ACHN (cell line): ENCODE measurements at regions not wholly inside any gene's neighbourhood (a gene's known extent, or its start where the extent isn't known, plus 50 kb on each side); places are given as distances from the start of the nearest gene placed in this dataset.
"Not testable (repeated sequence)": the region's sequence is repeated elsewhere in the genome, so short reads cannot be mapped to it uniquely, and the experiment has no call there.

Source experiments
- DNase-seq: peaks from one replicate; pipeline ENCODE4 v3.0.0-alpha.2; 2015
- in situ Hi-C: cut with HindIII; loops from 2 replicates; pipeline ENCODE4 v1.10.0; 2017; ENCODE audit warnings: low sequenced_read_pairs, low pct_ligation_motif_present, low pct_unique_long_range_greater_than_20kb

DNA sequence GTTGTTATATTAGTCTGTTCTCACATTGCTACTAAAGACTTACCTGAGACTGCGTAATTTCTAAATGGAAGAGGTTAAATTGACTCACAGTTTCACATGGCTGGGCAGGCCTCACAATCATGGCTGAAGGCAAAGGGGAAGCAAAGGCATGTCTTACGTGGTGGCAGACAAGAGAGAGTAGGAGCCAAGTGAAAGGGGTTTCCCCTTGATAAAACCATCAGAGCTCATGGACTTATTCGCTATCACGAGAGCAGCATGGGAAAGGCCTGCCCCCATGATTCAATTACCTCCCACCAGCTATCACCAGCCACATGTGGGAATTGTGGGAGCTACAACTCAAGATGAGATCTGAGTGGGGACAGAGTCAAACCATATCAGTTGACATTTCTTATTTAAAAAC, 374.5 kb upstream of the RORB start:
- DNase-seq, result no peak
- in situ Hi-C loops, result no loop called here

DNA sequence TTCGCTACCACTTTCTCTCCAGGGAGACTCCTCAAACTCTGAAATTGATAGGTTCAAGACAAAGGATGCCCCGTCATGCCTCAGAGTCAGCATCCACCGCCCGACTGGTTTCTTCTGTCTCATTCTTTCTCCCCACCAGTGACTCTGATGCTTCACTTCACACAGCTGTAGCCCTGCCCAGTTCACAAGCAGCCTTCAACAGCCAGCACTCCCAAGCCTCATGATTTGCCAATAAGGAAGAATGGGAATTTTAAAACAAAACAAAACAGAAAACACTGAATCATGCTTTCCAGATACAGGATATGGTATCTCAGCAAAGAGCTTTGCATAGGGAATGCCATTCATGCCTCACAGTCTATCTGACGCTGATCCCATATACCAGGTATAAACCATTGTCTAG, 371.2 kb upstream of the RORB start:
- in situ Hi-C loops, result no loop called here
- peak; percentile 76 for DNase-seq

DNA sequence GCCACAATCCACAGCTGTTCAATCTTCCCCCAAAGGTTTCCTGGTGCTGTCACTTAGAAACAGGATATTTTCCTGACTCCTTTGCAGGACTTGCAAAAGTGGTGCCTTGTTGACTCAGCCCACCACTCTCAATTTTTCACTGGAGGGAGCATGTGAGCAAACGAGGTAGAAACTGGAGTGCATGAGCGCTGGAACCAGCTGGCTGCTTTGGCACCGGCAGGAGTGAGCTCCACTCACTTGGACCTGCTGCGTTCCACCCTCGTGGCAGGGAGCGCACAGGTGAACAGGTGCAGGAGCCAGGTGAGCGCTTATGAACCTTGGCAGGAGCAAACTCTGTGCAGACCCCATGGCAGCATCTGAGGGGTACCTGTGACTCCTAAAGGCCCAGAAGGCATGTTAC, 364.1 kb upstream of the RORB start:
- in situ Hi-C loops, result no loop called here
- DNase-seq, result no peak

DNA sequence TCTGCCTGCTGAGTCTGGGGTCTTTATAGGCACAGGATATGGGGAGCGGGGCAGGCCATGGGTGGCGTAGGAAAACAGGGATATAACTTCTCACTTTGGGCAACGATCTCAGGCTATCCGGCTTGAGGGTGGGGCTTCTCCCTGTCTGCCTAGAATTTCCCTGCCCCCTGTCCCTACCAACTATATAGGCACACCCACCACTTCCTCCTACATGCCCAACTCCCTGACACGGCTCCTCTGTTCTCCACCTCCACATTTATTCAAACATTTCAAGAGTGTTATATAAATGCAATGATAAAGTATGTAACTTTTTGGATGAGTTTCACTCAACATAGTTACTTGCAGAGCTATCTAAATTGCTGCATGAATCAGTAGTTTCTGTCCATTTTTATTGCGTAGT, 363.2 kb upstream of the RORB start:
- DNase-seq, result no peak
- in situ Hi-C loops, result no loop called here

DNA sequence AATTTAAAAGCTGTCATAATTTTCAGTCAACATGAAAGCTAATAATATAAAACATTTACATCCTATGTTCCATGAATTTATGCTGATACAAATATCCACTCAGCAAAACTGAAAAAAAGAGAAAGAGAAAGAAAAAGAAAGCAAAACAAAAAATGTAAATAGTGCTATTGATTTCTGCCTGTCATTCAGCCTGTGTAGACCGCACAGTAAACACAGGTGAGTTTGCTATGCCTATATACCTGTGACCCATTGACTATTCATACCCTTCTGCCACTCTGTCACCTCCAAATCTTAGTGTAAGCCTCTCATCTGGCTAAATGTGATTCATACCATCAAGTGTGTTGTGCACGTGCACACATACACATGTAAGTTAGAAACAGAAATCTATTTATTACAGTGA, 359.0 kb upstream of the RORB start:
- in situ Hi-C loops, result no loop called here
- no peak for DNase-seq

DNA sequence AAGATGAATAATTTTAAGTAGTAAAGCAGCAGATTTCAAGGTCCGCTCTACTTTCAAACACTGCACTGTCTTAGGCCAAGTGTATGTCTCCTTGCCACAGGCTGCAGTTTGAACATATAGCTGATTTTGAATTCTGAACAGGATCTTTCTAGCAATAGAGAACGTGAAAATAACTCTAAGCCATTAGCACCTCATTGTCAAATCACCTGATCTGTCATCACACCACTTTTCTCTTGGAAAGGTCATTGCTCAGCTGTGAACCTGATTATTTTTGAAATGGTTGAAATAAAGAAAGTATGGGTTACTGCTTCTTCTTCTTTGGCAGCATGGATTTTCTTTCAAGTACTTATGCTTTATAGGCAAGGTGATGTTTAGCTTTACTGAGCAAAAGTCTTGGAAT, 357.0 kb upstream of the RORB start:
- no peak for DNase-seq
- in situ Hi-C loops, result no loop called here

DNA sequence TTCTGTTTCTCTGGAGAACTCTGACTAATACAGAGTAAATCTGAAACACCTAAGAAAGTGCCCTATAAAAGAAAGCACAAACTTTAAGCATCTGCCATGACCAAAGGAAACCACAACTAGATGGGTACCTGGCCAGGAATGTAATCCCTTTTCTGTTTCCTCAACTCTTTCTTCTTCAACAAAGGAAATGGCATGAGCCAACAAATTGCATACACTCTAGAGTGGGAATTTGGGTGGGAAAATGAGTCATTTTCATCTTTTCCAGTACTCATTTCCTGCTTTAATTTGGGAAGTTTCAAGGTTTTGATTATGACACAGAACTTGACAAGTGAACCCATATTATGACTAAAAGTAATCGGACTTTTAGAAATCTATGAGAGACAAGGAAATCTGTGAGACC, 349.2 kb upstream of the RORB start:
- in situ Hi-C loops, result no loop called here
- no peak for DNase-seq

DNA sequence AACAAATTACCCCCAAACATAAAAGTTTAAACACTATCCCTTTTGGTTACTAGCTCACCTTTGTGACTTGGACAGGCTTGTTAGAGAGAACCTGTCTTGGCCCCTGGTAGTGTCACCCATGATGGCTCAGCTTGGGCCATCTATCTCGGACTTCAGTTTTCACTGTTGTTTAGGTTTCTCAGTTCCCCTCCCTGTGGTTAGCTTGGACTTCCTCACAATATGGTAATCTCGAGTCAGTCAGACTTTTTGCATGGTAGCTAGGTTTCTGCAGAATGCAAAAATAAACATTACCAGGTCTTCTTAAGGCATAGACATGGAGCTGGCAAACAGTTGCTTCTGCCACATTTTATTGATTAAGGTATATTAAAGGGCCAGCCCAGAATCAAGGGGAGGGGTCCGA, 324.3 kb upstream of the RORB start:
- in situ Hi-C loops, result no loop called here
- no peak for DNase-seq

DNA sequence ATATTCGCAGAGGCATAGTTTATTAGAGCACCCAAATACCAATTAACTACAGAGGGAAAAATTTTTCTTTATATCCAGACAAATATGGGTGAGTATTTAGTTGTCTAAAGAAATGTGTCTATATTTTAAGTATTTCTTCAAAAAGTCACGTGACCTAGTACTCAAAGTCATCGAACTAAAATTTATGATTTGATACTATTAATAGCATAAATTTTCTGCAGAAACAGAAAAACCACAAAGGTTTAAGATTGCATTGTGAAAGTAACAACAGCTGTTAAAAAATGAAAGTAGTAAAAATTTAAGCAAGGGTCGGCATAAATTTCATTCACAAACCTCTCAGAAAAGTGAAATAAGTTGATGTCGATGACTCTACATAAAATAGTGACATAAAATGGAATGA, 323.9 kb upstream of the RORB start:
- no peak for DNase-seq
- in situ Hi-C loops, result no loop called here

DNA sequence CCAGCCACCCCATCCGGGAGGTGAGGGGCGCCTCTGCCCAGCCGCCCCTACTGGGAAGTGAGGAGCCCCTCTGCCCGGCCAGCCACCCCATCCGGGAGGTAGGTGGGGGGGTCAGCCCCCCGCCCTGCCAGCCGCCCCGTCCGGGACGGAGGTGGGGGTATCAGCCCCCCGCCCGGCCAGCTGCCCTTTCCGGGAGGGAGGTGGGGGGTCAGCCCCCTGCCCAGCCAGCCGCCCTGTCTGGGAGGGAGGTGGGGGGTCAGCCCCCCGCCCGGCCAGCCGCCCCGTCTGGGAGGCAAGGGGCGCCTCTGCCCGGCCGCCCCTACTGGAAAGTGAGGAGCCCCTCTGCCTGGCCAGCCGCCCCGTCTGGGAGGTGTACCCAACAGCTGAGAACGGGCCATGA, 299.4 kb upstream of the RORB start:
- in situ Hi-C loops, DNase-seq: not testable (repeated sequence)

DNA sequence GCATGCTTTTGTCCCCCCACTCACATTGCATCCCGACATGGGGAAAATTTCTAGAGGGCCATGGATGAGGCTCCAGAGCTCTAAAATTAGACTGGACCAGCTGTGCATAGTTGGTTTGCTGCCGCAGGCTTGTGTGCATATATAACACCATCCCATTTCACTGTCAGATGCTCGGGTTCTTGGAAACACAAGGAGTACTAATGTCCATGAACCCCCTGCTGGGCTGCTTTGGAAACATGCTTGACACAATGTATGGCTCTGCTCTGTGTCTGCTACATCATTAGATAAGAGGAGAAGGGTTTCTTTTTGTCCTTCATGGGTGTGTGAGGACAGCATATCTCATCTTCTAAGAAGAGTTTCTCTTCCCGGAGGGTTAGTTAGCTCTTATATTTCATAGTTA, 292.1 kb upstream of the RORB start:
- DNase-seq, result no peak
- in situ Hi-C loops, result no loop called here

DNA sequence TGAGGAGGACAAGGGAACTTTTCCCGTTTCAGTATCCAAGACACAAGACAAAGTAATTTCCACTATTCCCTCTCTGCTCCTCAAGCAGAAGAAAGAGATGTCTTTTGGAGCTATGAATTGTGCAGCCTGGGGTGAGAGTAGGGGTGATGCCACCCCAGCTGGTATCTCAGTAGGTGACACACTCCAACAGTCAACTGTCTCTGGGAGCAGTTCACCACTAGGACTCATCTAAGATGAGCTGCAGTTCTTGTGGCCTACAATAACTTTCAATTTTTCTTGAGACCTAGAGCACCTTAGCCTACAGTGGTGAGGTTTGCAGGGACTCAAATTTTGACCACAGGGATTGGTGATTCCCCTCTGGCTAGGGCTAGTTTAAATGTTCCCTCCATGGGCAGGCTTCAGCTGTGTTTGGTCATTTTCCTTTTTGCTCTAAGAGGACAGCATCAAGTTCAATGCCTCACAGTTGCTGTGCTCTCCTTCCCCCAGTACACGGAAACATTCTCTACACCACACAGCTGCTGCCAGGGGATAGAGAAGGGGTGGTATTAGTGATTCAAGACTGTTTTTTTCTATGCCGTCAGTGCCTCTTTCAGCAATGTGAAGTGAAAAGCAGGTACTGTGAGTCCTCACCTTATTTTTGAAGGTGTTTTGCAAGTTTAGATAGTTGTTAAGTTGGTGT, 278.6 kb upstream of the RORB start:
- in situ Hi-C loops, result no loop called here
- DNase-seq, result no peak

DNA sequence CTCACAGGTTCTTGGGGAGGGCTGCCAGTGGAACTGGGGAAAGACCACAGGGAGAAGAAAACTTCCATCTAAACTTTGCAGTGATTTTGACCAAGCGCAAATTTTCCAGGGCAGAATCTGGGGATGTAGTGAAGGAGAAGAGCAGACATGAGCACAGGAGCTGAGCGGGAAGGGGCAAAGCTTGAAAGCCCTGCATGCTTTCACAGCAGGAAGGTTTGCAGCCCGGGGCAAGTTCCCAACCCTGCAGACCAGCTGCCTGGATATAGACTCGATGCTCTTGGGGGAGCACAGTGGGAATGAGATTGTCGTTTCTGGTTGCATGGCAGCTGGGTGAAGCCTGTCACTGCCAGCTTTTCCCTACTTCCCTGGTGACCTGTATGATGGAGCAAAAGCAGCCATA, 276.8 kb upstream of the RORB start:
- no peak for DNase-seq
- in situ Hi-C loops, result no loop called here

DNA sequence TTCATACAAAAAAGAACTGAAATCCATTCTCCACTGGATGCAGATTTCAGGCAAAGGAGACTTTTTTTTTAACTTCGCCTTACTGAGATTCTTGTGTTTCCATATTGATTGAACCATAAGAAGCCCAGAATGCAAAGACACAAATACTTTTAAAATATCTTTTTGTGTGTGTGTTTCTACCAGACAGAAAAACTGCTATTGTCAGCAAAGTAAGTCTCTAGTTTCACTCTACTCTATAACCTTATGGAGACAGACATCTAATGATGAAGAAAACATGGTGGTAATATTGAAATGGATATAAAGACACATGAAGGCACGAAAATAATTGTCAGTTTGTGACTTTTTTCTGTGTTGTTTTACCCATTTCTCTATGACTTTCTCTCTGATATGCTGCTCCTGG, 260.3 kb upstream of the RORB start:
- DNase-seq, result no peak
- in situ Hi-C loops, result no loop called here

DNA sequence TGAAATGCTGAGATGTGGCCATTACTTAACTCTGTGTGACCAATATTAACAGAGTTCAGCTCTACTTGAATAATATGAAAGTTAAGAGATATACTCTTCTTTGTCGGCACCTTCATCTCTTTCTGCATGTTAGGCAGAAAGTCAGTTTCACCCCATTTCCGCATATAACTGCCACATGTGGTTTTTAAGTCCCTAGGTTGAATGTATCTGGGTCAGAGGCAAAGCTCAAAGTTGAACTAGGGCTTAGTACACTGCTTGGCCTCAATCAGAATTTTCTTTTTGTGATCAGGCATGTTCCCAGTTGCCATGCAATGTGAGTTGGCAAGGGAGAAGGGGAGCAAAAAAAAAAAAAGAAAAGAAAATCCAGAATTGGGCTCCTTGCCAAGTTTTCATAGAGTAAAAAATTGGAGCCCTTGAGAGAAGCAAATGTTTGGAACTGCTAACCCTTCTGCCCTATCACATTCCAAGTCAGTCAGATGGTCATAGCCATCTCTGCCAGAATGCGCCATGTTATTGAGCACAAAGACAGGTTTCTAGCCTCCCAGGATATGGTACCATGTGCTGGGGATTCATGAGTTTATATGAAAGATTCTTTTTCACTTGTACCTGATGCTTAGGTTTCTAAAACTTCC, 251.2 kb upstream of the RORB start:
- in situ Hi-C loops, result no loop called here
- DNase-seq, result no peak

DNA sequence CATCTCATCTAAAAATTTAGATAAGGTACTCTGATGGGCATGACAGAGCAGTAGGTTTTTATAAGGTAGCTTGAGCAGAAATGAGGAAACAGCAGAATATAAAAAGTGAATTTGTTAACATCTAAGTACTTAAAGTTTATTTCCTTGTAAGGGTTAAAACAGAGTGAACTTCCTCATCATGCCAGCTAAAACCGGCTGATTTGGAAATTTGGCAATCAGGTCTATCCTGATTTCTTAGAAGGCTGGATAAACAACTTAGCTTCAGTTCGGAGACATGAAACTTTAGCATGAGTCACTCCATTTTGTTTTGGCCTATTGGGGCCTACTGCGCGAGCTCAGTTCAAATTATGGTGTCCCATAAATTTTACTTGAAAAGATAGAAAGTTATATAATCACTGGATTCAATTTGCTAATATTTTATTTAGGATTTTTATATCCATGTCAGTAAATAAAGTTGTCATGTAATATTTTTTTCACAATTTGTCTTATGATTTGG, 241.6 kb upstream of the RORB start:
- no peak for DNase-seq
- in situ Hi-C loops, result no loop called here

DNA sequence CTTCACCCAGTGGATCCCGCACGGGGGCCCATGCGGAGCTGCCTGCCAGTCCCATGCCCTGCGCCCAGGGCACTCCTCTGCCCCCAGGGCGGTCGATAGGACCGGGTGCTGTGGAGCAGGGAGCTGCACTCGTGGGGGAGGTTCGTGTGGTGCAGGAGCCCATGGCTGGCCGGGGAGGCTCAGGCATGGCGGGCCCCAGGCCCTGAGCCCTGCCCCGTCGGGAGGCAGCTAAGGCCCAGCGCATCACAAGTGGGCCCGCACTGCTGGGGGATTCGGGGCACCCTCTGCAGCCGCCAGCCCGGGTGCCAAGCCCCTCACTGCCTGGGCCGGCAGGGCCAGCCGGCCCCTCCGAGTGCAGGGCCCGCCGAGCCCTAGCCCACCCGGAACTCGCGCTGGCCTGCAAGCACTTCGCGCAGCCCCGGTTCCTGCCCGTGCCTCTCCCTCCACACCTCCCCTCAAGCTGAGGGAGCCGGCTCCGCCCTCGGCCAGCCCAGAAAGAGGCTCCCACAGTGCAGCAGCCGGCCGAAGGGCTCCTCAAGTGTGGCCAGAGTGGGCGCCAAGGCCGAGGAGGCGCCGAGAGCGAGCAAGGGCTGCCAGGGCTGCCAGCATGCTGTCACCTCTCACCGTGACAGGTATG, 221.1 kb upstream of the RORB start:
- no peak for DNase-seq
- in situ Hi-C loops, result no loop called here

DNA sequence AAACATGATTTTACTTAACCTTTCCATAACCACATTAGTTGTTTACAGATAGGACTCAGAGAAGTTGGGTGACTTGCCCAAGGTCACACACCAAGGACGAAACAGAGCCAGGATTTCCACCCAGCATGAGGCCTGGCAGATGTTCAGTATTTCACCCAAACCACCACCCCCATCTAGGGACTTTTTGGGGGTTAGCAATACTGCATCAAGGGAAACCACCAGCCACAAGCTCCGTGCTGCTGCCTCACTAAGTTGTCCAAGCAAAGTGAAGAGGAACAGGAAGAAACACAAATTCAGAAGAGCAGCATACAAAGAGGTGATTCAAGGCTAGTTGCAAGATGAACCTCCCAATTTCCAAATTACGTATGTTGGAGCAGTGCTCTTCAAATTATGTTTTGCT, 219.6 kb upstream of the RORB start:
- in situ Hi-C loops, result no loop called here
- no peak for DNase-seq

DNA sequence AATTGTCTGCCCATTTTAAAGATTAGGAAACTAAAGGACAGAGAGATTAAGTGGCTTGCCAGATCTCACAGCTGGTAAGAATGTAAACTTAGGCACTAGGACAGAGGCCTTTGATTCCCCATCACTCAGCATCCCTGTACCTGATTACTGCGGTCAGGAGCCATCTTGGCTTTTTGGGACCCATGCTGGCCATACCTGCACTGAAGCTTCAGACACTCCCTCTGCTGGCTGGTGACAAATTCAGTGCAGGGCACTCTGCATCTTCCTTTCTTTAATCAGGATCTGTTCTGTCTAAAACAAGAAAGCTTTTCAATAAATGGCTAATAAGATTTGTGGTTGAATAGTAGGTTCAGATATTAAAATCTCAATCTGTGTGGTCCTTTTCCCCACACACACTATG, 215.5 kb upstream of the RORB start:
- DNase-seq, result peak; percentile 21
- in situ Hi-C loops, result no loop called here
